Smooth muscle cell (in vitro differentiated cells): ENCODE measurements at regions not wholly inside any gene's neighbourhood (a gene's known extent, or its start where the extent isn't known, plus 50 kb on each side); places are given as distances from the start of the nearest gene placed in this dataset.

ENCODE experiments used
- DNase-seq: peaks from one replicate; lab custom pipeline; 2025; ENCODE audit not compliant: unreplicated experiment; lab: John Stamatoyannopoulos, UW
- H2AFZ ChIP-seq: fragments of 200-600 bp; sonication (generic); 2 replicates; pipeline ENCODE4 v1.6.0; 2016; ENCODE audit warnings: antibody characterized with exemption, low read depth, mild to moderate bottlenecking
- H3F3A ChIP-seq: fragments of 200-600 bp; sonication (generic); 2 replicates; pipeline ENCODE4 v1.6.0; 2017; ENCODE audit warnings: antibody characterized with exemption, low read depth
- H3K27ac ChIP-seq: fragments of 200-600 bp; sonication (generic); 2 replicates; pipeline ENCODE4 v1.5.1; 2016; ENCODE audit warnings: low read depth, mild to moderate bottlenecking
- H3K27me3 ChIP-seq: fragments of 200-600 bp; sonication (generic); 2 replicates; pipeline ENCODE4 v1.6.1; 2016; ENCODE audit warnings: low read depth, mild to moderate bottlenecking
- H3K36me3 ChIP-seq: fragments of 200-600 bp; sonication (generic); 2 replicates; pipeline ENCODE4 v1.5.1; 2016; ENCODE audit warnings: low read depth
- H3K4me1 ChIP-seq: fragments of 200-600 bp; sonication (generic); 2 replicates; pipeline ENCODE4 v1.5.1; 2016; ENCODE audit warnings: low read depth
- H3K4me2 ChIP-seq: fragments of 200-600 bp; sonication (generic); 2 replicates; pipeline ENCODE4 v1.6.0; 2016; ENCODE audit warnings: mild to moderate bottlenecking
- H3K4me3 ChIP-seq: fragments of 200-600 bp; sonication (generic); 2 replicates; pipeline ENCODE4 v1.5.1; 2016; ENCODE audit warnings: mild to moderate bottlenecking
- H3K79me2 ChIP-seq: fragments of 200-600 bp; sonication (generic); 2 replicates; pipeline ENCODE4 v1.6.0; 2016; ENCODE audit warnings: low read depth, mild to moderate bottlenecking
- H3K9ac ChIP-seq: fragments of 200-600 bp; sonication (generic); 2 replicates; pipeline ENCODE4 v1.6.0; 2016; ENCODE audit warnings: low read depth
- H3K9me3 ChIP-seq: fragments of 200-600 bp; sonication (generic); replicated peaks from 2 replicates; pipeline ENCODE4 v1.5.1; 2016; ENCODE audit warnings: low read depth
- H4K20me1 ChIP-seq: fragments of 200-600 bp; sonication (generic); 2 replicates; pipeline ENCODE4 v1.6.0; 2016; ENCODE audit warnings: low read depth
- WGBS: methylation state at CpG from one replicate; pipeline ENCODE4 v1.1.7; 2016; ENCODE audit warnings: low lambda C conversion rate; 5-methylcytosine and 5-hydroxymethylcytosine counted together
- TF ChIP-seq, protein P1 (sequence below): fragments of 200-600 bp; sonication (generic); IDR thresholded peaks from 2 replicates; pipeline ENCODE4 v1.5.1; 2017; ENCODE audit warnings: borderline replicate concordance, mild to moderate bottlenecking, antibody characterized with exemption; ENCODE audit not compliant: insufficient read depth, poor library complexity, severe bottlenecking

DNA sequence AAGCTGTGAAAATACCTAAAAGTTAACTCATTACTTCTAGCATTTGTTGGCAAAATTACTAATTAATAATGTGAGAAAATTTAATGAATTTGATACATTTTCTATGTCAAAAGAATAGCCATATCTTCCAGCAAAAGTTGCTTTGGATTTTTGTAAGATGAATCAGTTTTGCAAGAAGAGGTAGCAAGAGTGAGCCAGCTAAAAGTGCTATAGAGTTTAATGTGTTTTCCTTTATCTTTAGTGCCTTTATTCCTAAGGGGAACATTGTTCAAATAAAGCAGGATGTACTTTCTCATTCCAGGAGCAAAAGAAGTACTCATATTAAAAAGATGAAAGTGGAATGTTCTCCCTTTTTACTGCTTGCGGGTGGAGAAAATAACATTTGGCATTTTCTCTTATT lies 622.2 kb downstream of the ANXA1 start:
- H3K9me3 ChIP-seq = no peaks in the 10 kb centered on the region
- no peak overlapping the region for H3K4me3 ChIP-seq
- no peaks in the 10 kb centered on the region for H3F3A ChIP-seq
- H3K9ac ChIP-seq = no peak overlapping the region
- no peaks in the 10 kb centered on the region for H4K20me1 ChIP-seq
- H3K27me3 ChIP-seq = no peaks in the 10 kb centered on the region
- no peak for DNase-seq
- H2AFZ ChIP-seq = peak overlapping the region; percentile 41
- H3K36me3 ChIP-seq = no peaks in the 10 kb centered on the region
- no peak overlapping the region for H3K4me2 ChIP-seq
- H3K27ac ChIP-seq = no peak overlapping the region
- no peaks in the 10 kb centered on the region for H3K4me1 ChIP-seq
- H3K79me2 ChIP-seq = no peaks in the 10 kb centered on the region
- WGBS = 97% methylated on average over 1 of the region's 1 CpG
- TF ChIP-seq, protein P1, sequence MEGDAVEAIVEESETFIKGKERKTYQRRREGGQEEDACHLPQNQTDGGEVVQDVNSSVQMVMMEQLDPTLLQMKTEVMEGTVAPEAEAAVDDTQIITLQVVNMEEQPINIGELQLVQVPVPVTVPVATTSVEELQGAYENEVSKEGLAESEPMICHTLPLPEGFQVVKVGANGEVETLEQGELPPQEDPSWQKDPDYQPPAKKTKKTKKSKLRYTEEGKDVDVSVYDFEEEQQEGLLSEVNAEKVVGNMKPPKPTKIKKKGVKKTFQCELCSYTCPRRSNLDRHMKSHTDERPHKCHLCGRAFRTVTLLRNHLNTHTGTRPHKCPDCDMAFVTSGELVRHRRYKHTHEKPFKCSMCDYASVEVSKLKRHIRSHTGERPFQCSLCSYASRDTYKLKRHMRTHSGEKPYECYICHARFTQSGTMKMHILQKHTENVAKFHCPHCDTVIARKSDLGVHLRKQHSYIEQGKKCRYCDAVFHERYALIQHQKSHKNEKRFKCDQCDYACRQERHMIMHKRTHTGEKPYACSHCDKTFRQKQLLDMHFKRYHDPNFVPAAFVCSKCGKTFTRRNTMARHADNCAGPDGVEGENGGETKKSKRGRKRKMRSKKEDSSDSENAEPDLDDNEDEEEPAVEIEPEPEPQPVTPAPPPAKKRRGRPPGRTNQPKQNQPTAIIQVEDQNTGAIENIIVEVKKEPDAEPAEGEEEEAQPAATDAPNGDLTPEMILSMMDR = no peak

DNA sequence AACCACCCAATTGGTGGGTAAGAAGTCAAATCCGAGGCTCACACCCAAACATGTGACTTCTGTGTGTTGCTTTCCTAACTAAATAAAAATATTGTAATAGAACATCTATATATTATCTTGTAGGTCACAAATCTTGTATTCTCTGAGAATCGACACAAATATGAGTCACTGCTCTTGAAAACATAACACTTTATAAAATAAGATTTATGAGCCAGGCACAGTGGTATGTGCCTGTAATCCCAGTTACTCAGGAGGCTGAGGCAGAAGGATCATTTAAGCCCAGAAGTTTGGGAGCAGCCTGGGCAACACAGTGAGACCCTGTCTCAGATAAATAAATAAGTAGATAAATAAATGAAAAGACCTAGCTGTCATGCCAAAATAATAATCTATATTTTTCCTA lies 624.1 kb downstream of the ANXA1 start:
- H3K9me3 ChIP-seq = no peaks in the 10 kb centered on the region
- no peak overlapping the region for H3K27ac ChIP-seq
- H3F3A ChIP-seq = no peaks in the 10 kb centered on the region
- H3K9ac ChIP-seq = no peak overlapping the region
- 54% methylated on average over 2 of the region's 2 CpGs for WGBS
- H3K4me3 ChIP-seq = no peak overlapping the region
- no peaks in the 10 kb centered on the region for H3K79me2 ChIP-seq
- H3K4me2 ChIP-seq = no peak overlapping the region
- no peak overlapping the region for H2AFZ ChIP-seq
- DNase-seq = no peak
- no peaks in the 10 kb centered on the region for H4K20me1 ChIP-seq
- H3K27me3 ChIP-seq = no peaks in the 10 kb centered on the region
- H3K4me1 ChIP-seq = no peaks in the 10 kb centered on the region
- no peaks in the 10 kb centered on the region for H3K36me3 ChIP-seq
- TF ChIP-seq, protein P1 = no peak

DNA sequence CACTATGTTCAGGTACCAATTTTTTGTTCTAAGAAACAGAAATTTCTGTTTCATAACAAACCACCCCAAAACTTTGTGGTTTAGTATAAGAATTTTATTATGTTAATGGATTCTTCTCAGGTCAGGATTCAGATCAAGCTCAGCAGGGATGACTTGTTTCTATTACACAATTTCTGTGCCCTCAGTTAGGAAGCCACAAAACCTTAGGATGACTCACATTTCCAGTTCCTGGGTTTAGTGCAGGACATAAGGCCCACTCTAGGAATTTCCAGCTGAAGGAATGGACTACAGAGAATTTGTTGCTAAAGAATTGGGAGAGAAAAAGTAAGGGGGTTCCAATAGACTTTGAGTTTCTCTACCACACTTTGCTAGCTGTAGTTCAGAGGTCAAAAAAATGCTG lies 629.3 kb downstream of the ANXA1 start:
- Histone ChIP-seq H4K20me1 (no peaks in the 10 kb centered on the region), H3K4me1 (peaks cover 9% of the 10 kb centered on the region), H3K27ac (peak overlapping the region; percentile 69), H3K27me3 (no peaks in the 10 kb centered on the region), H3K9ac (no peak overlapping the region), H3K79me2 (no peaks in the 10 kb centered on the region), H3K9me3 (no peaks in the 10 kb centered on the region), H3F3A (peaks cover 4% of the 10 kb centered on the region), H3K36me3 (no peaks in the 10 kb centered on the region), H2AFZ (no peak overlapping the region), H3K4me2 (peak overlapping the region; percentile 40), H3K4me3 (no peak overlapping the region)
- TF ChIP-seq, protein P1 = no peak
- no peak for DNase-seq

DNA sequence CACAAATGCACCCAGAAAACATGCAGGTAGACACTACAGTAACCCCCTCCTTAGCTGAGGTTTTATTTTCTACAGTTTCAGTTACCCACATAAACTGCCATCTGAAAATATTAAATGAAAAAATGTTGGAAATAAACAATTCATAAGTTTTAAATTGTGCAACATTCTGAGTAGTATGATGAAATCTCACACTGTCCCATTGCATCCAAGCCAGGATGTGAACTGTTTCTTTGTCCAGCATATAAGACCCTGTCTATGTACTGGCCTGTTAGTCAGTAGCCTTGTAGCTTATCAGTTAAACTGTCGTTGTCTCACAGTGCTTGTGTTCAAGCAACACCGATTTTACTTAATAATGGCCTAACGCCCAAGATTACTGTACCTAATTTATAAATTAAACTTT lies 630.5 kb downstream of the ANXA1 start:
- Histone ChIP-seq H2AFZ (peak overlapping the region; percentile 33), H3K27me3 (no peaks in the 10 kb centered on the region), H3K9me3 (no peaks in the 10 kb centered on the region), H4K20me1 (no peaks in the 10 kb centered on the region), H3K4me2 (peak overlapping the region; percentile 39), H3K4me3 (no peak overlapping the region), H3K9ac (no peak overlapping the region), H3F3A (peaks cover 4% of the 10 kb centered on the region), H3K79me2 (no peaks in the 10 kb centered on the region), H3K27ac (peak overlapping the region; percentile 69), H3K36me3 (no peaks in the 10 kb centered on the region), H3K4me1 (peaks cover 9% of the 10 kb centered on the region)
- TF ChIP-seq, protein P1 = no peak
- whole genome bisulfite sequencing = 44% methylated on average over 3 of the region's 3 CpGs
- no peak for DNase-seq
